ENCODE measurements at regions not wholly inside any gene's neighbourhood (a gene's known extent, or its start where the extent isn't known, plus 50 kb on each side); places are given as distances from the start of the nearest gene placed in this dataset.

- no peak for DNase-seq (ENCODE audit: low spot score)
Observed at GRCh38 chr17:77647531-77647930, 311.0 kb upstream of the TNRC6C start.

GRCh38 chr17:77649717-77650211 is 308.7 kb upstream of the TNRC6C start:
- peak; percentile 16 for DNase-seq (ENCODE audit: low spot score)

GRCh38 chr17:77651988-77652387 is 306.5 kb upstream of the TNRC6C start:
- no peak for DNase-seq (ENCODE audit: low spot score)

GRCh38 chr17:77654296-77654695 is 304.2 kb upstream of the TNRC6C start:
- DNase-seq (ENCODE audit: low spot score): no peak

GRCh38 chr17:77654850-77655249 is 303.7 kb upstream of the TNRC6C start:
- no peak for DNase-seq (ENCODE audit: low spot score)

GRCh38 chr17:77656054-77656453 is 302.4 kb upstream of the TNRC6C start:
- DNase-seq (ENCODE audit: low spot score): no peak

- DNase-seq (ENCODE audit: low spot score): no peak
Observed at GRCh38 chr17:77657839-77658238, 300.7 kb upstream of the TNRC6C start.

GRCh38 chr17:77660524-77660923 is 298.0 kb upstream of the TNRC6C start:
- no peak for DNase-seq (ENCODE audit: low spot score)

GRCh38 chr17:77662833-77663232 is 295.7 kb upstream of the TNRC6C start:
- DNase-seq (ENCODE audit: low spot score): no peak

GRCh38 chr17:77664097-77664729 is 294.3 kb upstream of the TNRC6C start:
- DNase-seq (ENCODE audit: low spot score): no peak

- no peak for DNase-seq (ENCODE audit: low spot score)
Observed at GRCh38 chr17:77665833-77666232, 292.7 kb upstream of the TNRC6C start.

GRCh38 chr17:77666462-77666861 is 292.0 kb upstream of the TNRC6C start:
- no peak for DNase-seq (ENCODE audit: low spot score)

GRCh38 chr17:77666881-77667395 is 291.6 kb upstream of the TNRC6C start:
- DNase-seq (ENCODE audit: low spot score): no peak

GRCh38 chr17:77667478-77667877 is 291.0 kb upstream of the TNRC6C start:
- DNase-seq (ENCODE audit: low spot score): no peak

- no peak for DNase-seq (ENCODE audit: low spot score)
Observed at GRCh38 chr17:77668518-77668917, 290.0 kb upstream of the TNRC6C start.

GRCh38 chr17:77670173-77670572 is 288.3 kb upstream of the TNRC6C start:
- DNase-seq (ENCODE audit: low spot score): no peak

- no peak for DNase-seq (ENCODE audit: low spot score)
Observed at GRCh38 chr17:77674358-77674757, 284.1 kb upstream of the TNRC6C start.

- DNase-seq (ENCODE audit: low spot score): no peak
Observed at GRCh38 chr17:77675411-77675810, 283.1 kb upstream of the TNRC6C start.

GRCh38 chr17:77675816-77676215 is 282.7 kb upstream of the TNRC6C start:
- DNase-seq (ENCODE audit: low spot score): no peak

GRCh38 chr17:77676237-77676661 is 282.3 kb upstream of the TNRC6C start:
- DNase-seq (ENCODE audit: low spot score): no peak

- no peak for DNase-seq (ENCODE audit: low spot score)
Observed at GRCh38 chr17:77677211-77677610, 281.3 kb upstream of the TNRC6C start.

GRCh38 chr17:77677630-77678029 is 280.9 kb upstream of the TNRC6C start:
- no peak for DNase-seq (ENCODE audit: low spot score)

- no peak for DNase-seq (ENCODE audit: low spot score)
Observed at GRCh38 chr17:77679589-77679988, 278.9 kb upstream of the TNRC6C start.

- DNase-seq (ENCODE audit: low spot score): no peak
Observed at GRCh38 chr17:77681861-77682260, 276.6 kb upstream of the TNRC6C start.

Data from SW480 (cell line).